ENCODE measurements at regions not wholly inside any gene's neighbourhood (a gene's known extent, or its start where the extent isn't known, plus 50 kb on each side); places are given as distances from the start of the nearest gene placed in this dataset.

GRCh38 chr3:160099834-160100233, 111.2 kb downstream of the IL12A start (continued):
- TF ChIP-seq, protein P1, sequence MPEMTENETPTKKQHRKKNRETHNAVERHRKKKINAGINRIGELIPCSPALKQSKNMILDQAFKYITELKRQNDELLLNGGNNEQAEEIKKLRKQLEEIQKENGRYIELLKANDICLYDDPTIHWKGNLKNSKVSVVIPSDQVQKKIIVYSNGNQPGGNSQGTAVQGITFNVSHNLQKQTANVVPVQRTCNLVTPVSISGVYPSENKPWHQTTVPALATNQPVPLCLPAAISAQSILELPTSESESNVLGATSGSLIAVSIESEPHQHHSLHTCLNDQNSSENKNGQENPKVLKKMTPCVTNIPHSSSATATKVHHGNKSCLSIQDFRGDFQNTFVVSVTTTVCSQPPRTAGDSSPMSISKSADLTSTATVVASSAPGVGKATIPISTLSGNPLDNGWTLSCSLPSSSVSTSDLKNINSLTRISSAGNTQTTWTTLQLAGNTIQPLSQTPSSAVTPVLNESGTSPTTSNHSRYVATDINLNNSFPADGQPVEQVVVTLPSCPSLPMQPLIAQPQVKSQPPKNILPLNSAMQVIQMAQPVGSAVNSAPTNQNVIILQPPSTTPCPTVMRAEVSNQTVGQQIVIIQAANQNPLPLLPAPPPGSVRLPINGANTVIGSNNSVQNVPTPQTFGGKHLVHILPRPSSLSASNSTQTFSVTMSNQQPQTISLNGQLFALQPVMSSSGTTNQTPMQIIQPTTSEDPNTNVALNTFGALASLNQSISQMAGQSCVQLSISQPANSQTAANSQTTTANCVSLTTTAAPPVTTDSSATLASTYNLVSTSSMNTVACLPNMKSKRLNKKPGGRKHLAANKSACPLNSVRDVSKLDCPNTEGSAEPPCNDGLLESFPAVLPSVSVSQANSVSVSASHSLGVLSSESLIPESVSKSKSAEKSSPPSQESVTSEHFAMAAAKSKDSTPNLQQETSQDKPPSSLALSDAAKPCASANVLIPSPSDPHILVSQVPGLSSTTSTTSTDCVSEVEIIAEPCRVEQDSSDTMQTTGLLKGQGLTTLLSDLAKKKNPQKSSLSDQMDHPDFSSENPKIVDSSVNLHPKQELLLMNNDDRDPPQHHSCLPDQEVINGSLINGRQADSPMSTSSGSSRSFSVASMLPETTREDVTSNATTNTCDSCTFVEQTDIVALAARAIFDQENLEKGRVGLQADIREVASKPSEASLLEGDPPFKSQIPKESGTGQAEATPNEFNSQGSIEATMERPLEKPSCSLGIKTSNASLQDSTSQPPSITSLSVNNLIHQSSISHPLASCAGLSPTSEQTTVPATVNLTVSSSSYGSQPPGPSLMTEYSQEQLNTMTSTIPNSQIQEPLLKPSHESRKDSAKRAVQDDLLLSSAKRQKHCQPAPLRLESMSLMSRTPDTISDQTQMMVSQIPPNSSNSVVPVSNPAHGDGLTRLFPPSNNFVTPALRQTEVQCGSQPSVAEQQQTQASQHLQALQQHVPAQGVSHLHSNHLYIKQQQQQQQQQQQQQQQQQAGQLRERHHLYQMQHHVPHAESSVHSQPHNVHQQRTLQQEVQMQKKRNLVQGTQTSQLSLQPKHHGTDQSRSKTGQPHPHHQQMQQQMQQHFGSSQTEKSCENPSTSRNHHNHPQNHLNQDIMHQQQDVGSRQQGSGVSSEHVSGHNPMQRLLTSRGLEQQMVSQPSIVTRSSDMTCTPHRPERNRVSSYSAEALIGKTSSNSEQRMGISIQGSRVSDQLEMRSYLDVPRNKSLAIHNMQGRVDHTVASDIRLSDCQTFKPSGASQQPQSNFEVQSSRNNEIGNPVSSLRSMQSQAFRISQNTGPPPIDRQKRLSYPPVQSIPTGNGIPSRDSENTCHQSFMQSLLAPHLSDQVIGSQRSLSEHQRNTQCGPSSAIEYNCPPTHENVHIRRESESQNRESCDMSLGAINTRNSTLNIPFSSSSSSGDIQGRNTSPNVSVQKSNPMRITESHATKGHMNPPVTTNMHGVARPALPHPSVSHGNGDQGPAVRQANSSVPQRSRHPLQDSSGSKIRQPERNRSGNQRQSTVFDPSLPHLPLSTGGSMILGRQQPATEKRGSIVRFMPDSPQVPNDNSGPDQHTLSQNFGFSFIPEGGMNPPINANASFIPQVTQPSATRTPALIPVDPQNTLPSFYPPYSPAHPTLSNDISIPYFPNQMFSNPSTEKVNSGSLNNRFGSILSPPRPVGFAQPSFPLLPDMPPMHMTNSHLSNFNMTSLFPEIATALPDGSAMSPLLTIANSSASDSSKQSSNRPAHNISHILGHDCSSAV (CRISPR knock-in tag; IDR thresholded peaks at IDR 0.05; ENCODE audit: borderline replicate concordance), result no peak
- no peak for TF ChIP-seq PHF20 (CRISPR knock-in tag; IDR thresholded peaks at IDR 0.05)
- TF ChIP-seq ZNF552 (CRISPR knock-in tag; IDR thresholded peaks at IDR 0.05; ENCODE audit: borderline replicate concordance), result no peak
- TF ChIP-seq KDM4B (CRISPR knock-in tag; IDR thresholded peaks at IDR 0.05), result no peak
- no peak for TF ChIP-seq ZC3H4 (CRISPR knock-in tag; IDR thresholded peaks at IDR 0.05; ENCODE audit: borderline replicate concordance)
- no peak for TF ChIP-seq YEATS2 (CRISPR knock-in tag; IDR thresholded peaks at IDR 0.05; ENCODE audit: borderline replicate concordance)
- TF ChIP-seq ZNF589 (CRISPR knock-in tag; conservative IDR thresholded peaks at IDR 0.05), result no peak
- no peak for TF ChIP-seq AGO1 (IDR thresholded peaks at IDR 0.05; ENCODE audit: low read depth, low read length, poor library complexity, severe bottlenecking)
- TF ChIP-seq ATM (IDR thresholded peaks at IDR 0.05; ENCODE audit: borderline replicate concordance), result no peak
- TF ChIP-seq SNAPC2 (CRISPR knock-in tag; IDR thresholded peaks at IDR 0.05), result no peak
